Iris pigment epithelial cell (primary cell): ENCODE measurements at regions not wholly inside any gene's neighbourhood (a gene's known extent, or its start where the extent isn't known, plus 50 kb on each side); places are given as distances from the start of the nearest gene placed in this dataset.

Experiments
- DNase-seq: peaks from one replicate; pipeline ENCODE4 v3.0.0-alpha.2; 2011; ENCODE audit warnings: low read depth

DNA sequence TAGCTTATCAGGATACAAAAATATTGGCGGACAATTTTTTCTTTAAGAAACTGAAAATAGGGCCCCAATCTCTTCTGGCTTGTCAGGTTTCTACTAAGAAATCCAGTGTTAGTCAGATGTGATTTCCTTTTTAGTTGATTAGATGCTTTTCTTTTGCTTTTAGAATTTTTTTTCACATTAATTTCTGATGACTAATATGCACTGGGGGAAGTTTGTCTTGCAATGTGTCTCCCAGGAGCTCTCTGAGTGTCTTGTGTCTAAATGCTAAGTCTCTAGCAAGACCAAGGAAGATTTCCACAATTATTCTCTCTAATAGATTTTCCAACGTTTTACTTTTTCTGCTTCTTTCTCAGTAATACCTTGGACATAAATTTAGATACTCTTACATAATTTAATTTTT, 559.8 kb upstream of the TYRP1 start:
- DNase-seq = peak; percentile 0

DNA sequence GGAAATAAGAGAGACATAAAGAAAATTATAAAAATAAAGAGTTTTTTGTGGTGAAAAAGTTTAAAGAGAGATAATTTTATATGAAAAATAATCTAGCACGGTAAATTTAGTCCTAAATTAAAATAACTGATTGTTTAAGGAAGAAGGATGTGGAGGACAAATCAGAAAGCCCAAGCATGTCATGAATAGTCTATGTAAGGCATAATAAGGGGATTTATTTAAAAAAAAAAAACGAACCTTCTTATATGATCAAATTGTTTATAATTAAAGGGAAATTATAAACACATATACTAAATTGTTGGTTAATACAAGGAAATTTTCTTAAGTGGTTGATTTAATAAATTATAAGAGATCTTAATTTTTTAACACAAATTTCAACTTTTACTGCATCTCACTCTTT, 551.8 kb upstream of the TYRP1 start:
- DNase-seq = no peak

DNA sequence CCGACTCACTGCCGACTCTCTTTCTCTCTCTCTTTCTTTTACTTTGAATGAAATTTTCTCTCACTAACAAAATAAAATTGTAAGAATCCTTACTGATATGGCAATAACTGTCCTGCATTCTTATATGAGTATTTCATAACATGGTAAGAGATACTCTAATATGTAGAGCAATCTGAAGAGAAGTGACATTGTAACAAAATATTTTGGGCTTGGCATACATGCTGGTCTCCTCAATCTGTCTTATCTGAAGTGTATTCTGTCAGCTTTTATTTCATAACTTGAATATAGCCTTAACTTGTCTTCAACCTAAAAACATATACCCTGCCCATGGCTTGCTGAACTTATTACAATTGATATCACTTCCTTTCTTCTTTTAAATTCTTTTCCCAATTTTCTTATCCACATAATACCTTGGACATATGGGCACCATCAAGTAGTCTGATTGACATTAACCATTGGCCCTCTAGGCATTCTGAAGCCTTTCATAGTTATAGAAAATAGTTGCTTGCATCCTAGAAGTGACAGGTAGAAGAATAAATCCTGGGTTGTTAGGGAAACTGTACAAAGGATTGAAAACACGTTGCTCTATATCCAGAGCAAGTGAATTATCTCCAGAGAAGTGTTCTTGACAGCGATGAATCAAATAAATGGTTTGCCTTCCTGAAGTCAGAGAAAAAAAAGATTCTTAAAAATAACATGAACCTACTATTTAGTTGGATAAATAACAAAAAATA, 537.6 kb upstream of the TYRP1 start:
- DNase-seq = no peak

DNA sequence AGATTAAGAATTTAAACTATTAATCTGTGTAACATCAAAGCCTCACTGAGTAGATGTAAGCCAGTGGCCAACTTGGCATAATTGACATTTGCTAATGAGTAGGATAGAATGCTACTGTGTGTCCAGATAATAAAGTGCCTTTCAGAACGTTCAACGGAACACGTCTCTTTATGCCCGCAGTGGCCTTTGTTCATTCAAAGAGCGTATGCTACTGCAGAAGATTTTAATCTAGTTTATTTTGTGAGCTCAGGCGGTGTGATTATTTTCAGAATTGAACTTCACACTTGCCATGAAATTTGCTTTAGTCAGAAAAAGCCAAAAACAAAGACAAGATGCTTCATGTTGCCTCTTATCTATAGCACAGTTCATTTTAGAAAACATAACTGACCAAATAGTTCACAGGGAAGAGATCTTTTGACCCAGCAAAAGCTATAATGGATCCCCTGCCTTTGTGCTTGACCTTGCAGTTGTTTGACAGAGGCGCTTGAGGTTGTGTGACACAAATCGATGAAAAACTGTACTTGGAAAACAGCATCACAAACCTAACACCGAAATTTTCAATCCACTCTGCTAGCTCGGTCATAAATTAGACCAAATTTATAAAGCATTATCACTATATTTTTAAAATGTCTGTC, 530.9 kb upstream of the TYRP1 start:
- no peak for DNase-seq

- DNase-seq = no peak
These were observed 529.3 kb upstream of the TYRP1 start for GRCh38 chr9:12163723-12164458.

GRCh38 chr9:12166518-12166917, 526.7 kb upstream of the TYRP1 start:
- no peak for DNase-seq

DNA sequence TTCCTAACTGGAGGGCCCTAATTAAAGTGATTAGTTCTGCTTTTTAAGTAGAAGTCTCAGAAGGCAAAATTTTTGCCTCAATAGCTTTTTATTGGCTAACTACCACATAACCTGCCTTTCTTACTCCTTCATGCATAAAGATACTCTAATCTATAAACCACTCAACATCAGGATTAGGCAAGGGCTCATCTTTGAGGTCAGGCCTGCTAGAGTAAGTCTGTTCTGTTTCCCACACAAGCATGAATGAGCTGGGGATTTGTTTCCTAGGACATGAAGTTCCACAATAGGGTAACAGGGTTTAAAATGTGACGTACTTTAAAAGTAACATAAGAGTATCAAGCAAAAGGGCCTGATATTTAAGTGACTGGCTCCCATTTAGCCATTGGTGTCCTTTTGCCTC, 522.7 kb upstream of the TYRP1 start:
- no peak for DNase-seq

GRCh38 chr9:12178634-12179033, 514.6 kb upstream of the TYRP1 start:
- DNase-seq = no peak

GRCh38 chr9:12182806-12183205, 510.4 kb upstream of the TYRP1 start:
- no peak for DNase-seq

DNA sequence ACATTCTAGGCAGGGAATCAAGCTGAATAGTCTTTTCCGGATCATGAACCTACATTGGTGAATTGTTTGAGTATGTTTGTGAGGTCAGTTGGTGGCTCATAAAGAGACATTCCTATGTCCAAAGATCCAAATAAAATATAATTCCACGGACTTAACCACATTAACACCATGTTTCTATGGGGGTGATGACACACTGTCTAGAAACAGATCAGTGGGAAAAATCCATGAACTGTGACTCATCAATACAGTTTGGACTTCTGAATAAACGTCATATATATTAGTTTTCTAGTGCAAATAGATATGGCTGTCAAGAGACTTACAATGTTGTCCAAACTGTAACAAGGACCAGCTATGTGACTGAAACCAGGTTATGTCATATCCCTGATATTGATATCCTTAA, 509.9 kb upstream of the TYRP1 start:
- peak; percentile 3 for DNase-seq

DNA sequence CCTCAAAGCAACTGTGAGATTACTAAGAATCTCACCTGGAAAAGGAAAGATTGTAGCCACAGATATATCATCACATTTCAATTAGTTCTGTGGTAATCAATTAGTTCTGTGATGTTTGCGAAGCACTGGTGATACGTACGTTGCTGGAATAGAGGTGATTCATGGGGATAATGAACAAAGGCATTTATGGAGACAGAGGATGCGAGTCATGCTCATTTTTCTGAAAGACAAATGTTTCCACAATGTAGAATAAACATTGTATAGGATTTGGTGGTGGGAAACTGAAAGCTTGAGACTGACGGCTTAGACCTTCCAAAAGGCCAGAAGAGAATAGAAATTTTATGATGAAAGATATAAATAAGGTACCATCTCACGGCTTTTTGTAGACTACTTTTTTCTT, 507.3 kb upstream of the TYRP1 start:
- DNase-seq = no peak

DNA sequence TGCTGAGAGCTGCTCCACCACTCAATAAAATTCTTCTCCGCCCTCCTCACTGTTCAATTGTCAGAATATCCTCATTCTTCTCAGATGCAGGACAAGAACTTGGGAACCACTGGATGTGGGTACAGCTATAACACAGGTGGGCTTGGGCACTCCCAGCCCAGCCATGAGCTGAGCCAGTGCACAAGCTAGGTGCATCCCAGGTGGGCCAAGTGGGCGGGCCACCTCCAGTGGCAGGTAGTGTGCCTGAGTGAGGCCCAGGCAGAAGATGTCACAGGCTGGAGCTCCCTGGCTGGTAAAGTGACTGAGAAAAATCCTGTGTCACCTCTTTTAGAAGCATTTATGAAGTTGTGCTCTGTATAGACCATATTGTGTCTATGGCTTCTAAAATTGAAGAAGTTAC, 501.6 kb upstream of the TYRP1 start:
- DNase-seq = no peak

DNA sequence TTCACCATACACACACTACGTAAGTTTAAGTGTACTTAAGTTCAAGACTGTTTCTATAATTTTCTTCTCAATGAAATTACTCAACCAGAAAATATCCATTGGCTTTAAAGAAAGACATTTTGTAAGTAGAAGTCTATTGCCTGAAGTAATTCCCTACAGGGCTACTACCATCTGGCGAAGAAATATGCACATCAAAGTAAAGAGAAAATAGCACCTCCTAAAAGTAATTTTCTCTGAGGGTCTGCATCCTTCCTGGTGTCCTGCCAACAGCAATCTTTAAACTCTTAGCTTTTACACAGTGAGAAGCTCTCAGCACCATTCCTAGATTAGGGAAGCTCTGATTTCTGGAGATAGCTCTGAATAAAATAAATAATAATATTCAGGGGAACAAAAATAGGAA, 498.5 kb upstream of the TYRP1 start:
- DNase-seq = no peak

- no peak for DNase-seq
These were observed 497.7 kb upstream of the TYRP1 start for GRCh38 chr9:12195456-12195855.

- no peak for DNase-seq
These were observed 488.7 kb upstream of the TYRP1 start for GRCh38 chr9:12204512-12204911.

DNA sequence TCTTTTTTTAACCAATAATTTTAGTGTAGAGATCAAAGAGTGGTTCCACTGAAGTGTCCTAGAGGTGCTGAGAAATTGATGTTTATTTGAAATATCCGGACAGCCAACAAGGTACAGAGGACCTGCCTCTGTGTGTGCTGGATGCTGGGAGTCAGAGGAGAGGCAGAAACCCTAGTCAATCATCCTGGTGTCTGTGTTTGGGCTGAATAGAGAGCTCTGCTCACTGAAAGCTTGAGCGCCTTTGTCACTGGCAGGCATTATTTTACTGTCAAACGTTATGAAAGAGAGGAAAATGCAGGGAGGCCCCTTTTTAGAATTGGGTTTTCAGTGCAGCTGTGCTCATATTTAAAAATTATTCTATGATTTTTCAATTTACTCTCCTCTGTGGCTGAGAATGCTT, 480.3 kb upstream of the TYRP1 start:
- no peak for DNase-seq

GRCh38 chr9:12221470-12221869, 471.7 kb upstream of the TYRP1 start:
- DNase-seq = no peak

- no peak for DNase-seq
These were observed 468.7 kb upstream of the TYRP1 start for GRCh38 chr9:12224449-12224848.

GRCh38 chr9:12230708-12231107, 462.5 kb upstream of the TYRP1 start:
- DNase-seq = no peak

GRCh38 chr9:12231832-12232231, 461.4 kb upstream of the TYRP1 start:
- DNase-seq = no peak

DNA sequence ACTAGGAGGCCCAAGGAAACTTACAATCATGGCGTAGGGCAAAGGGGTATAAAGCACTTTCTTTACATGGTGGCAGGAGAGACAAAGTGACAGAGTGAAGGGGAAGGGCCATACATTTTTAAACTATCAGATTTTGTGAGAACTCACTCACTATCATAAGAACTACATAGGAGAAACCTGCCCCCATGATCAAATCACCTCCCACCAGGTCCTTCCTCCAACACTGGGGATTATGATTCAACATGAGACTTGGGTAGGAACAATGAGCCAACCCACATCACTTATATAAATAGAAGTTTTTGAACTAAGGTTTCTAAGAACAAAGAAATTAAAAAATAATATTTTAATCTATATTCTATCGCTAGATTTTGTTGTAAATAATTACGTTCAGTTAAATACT, 460.3 kb upstream of the TYRP1 start:
- DNase-seq = no peak

DNA sequence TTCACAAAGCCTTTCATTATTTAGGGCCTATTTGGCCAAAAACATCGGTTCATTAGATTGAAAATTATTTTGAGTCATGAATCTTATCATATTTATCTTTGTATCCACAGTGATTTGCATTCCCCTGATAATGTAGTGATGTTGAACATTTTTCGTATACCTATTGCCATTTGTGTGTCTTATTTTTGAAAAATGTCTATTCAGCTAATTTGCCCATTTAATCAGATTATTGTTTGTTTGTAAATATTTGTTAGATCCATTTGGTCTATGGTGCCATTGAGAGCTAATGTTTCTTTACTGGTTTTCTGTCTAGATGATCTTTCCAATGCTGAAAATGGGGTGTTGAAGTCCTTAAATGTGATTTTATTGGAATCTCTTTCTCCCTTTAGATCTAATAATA, 439.2 kb upstream of the TYRP1 start:
- no peak for DNase-seq

GRCh38 chr9:12266758-12267157, 426.4 kb upstream of the TYRP1 start:
- DNase-seq = no peak
